Activated naive CD4-positive, alpha-beta T cell treated with anti-CD3 and anti-CD28 coated beads for 36 hours (primary cell): ENCODE measurements at regions not wholly inside any gene's neighbourhood (a gene's known extent, or its start where the extent isn't known, plus 50 kb on each side); places are given as distances from the start of the nearest gene placed in this dataset.

Source experiments
- CTCF ChIA-PET: fragments of 350-600 bp; sonication (Branson Sonifier 250); formaldehyde crosslinking; loops from one replicate; lab custom pipeline; 2021; ENCODE audit warnings: antibody characterized with exemption; lab: Charles Lee
- DNase-seq: peaks from one replicate; pipeline ENCODE4 v3.0.0-alpha.2; 2020
- H3K27ac Mint-ChIP-seq: one replicate; pipeline ENCODE4 v1.8.0; 2021; ENCODE audit warnings: mild to moderate bottlenecking, mixed read lengths
- H3K27me3 Mint-ChIP-seq: one replicate; pipeline ENCODE4 v1.8.0; 2021; ENCODE audit warnings: low read depth, mixed read lengths
- H3K36me3 Mint-ChIP-seq: one replicate; pipeline ENCODE4 v1.8.0; 2021; ENCODE audit warnings: low read depth, mixed read lengths
- H3K4me1 Mint-ChIP-seq: one replicate; pipeline ENCODE4 v1.8.0; 2021; ENCODE audit warnings: low read depth, mixed read lengths
- H3K4me3 Mint-ChIP-seq: one replicate; pipeline ENCODE4 v1.8.0; 2021; ENCODE audit warnings: mild to moderate bottlenecking, moderate library complexity, mixed read lengths
- H3K9me3 Mint-ChIP-seq: one replicate; pipeline ENCODE4 v1.8.0; 2021; ENCODE audit warnings: mixed read lengths
- intact Hi-C: fragments of 100-400 bp; cut with micrococcal nuclease; formaldehyde crosslinking; loops from one replicate; pipeline ENCODE4 v1.15.1; 2023

GRCh38 chr3:102113421-102114041 is 264.2 kb downstream of the NFKBIZ start:
- DNase-seq: peak; percentile 24
- H3K27me3 Mint-ChIP-seq: no peaks in the 10 kb centered on the region
- peaks cover 30% of the 10 kb centered on the region for H3K4me1 Mint-ChIP-seq
- H3K27ac Mint-ChIP-seq: peak overlapping the region; percentile 81
- H3K9me3 Mint-ChIP-seq: no peaks in the 10 kb centered on the region
- no peak overlapping the region for H3K4me3 Mint-ChIP-seq
- H3K36me3 Mint-ChIP-seq: peaks cover 3% of the 10 kb centered on the region
- CTCF ChIA-PET: interaction anchor here (0.7 to 1.3 kb wide), 5 partner anchors 63 to 515 kb away, joined by 3 read pairs; no protein-coding TSS in a partner anchor
- intact Hi-C loops: loop anchor here (1.0 to 5.0 kb wide), 10 partner anchors 7 to 286 kb away; no protein-coding TSS in a partner anchor

GRCh38 chr3:102114264-102114979 is 265.1 kb downstream of the NFKBIZ start:
- intact Hi-C loops: loop anchor here (1.0 to 5.0 kb wide), 10 partner anchors 8 to 287 kb away; no protein-coding TSS in a partner anchor
- Mint-ChIP-seq H3K9me3 (peaks cover 2% of the 10 kb centered on the region), H3K4me3 (no peak overlapping the region)

GRCh38 chr3:102122527-102122926 is 273.2 kb downstream of the NFKBIZ start:
- CTCF ChIA-PET: interaction anchor here (1.7 kb wide), 1 partner anchor 8 kb away, joined by 5 read pairs; no protein-coding TSS in a partner anchor
- no peaks in the 10 kb centered on the region for H3K27me3 Mint-ChIP-seq

More at GRCh38 chr3:102114264-102114979, 265.1 kb downstream of the NFKBIZ start:
- Mint-ChIP-seq H3K4me1 (peaks cover 33% of the 10 kb centered on the region), H3K27me3 (no peaks in the 10 kb centered on the region), H3K27ac (peak overlapping the region; percentile 81), H3K36me3 (peaks cover 3% of the 10 kb centered on the region)
- DNase-seq: peak; percentile 81
- CTCF ChIA-PET: interaction anchor here (0.7 to 1.3 kb wide), 4 partner anchors 109 to 516 kb away, joined by 3 read pairs; no protein-coding TSS in a partner anchor

GRCh38 chr3:102123590-102124190 is 274.4 kb downstream of the NFKBIZ start:
- CTCF ChIA-PET: no interaction called here
- no peaks in the 10 kb centered on the region for H3K27me3 Mint-ChIP-seq
- intact Hi-C loops: no loop called here

More at GRCh38 chr3:102122527-102122926, 273.2 kb downstream of the NFKBIZ start:
- Mint-ChIP-seq H3K36me3 (peaks cover 10% of the 10 kb centered on the region), H3K4me1 (peaks cover 3% of the 10 kb centered on the region), H3K27ac (no peak overlapping the region), H3K9me3 (peaks cover 26% of the 10 kb centered on the region), H3K4me3 (no peak overlapping the region)
- intact Hi-C loops: no loop called here
- DNase-seq: no peak

GRCh38 chr3:102124282-102124681 is 275.0 kb downstream of the NFKBIZ start:
- DNase-seq: no peak
- CTCF ChIA-PET: no interaction called here
- no peaks in the 10 kb centered on the region for H3K27me3 Mint-ChIP-seq
- peaks cover 3% of the 10 kb centered on the region for H3K4me1 Mint-ChIP-seq
- intact Hi-C loops: no loop called here
- peaks cover 30% of the 10 kb centered on the region for H3K9me3 Mint-ChIP-seq
- H3K4me3 Mint-ChIP-seq: no peak overlapping the region
- H3K27ac Mint-ChIP-seq: no peak overlapping the region
- H3K36me3 Mint-ChIP-seq: peaks cover 10% of the 10 kb centered on the region

More at GRCh38 chr3:102123590-102124190, 274.4 kb downstream of the NFKBIZ start:
- Mint-ChIP-seq H3K27ac (no peak overlapping the region), H3K4me1 (peaks cover 3% of the 10 kb centered on the region), H3K9me3 (peaks cover 30% of the 10 kb centered on the region), H3K4me3 (no peak overlapping the region), H3K36me3 (peaks cover 10% of the 10 kb centered on the region)
- DNase-seq: no peak

GRCh38 chr3:102124704-102125103 is 275.4 kb downstream of the NFKBIZ start:
- H3K9me3 Mint-ChIP-seq: peaks cover 30% of the 10 kb centered on the region
- intact Hi-C loops: no loop called here
- no peak overlapping the region for H3K27ac Mint-ChIP-seq
- no peak for DNase-seq
- H3K4me1 Mint-ChIP-seq: peaks cover 5% of the 10 kb centered on the region
- CTCF ChIA-PET: no interaction called here
- no peaks in the 10 kb centered on the region for H3K27me3 Mint-ChIP-seq
- peaks cover 10% of the 10 kb centered on the region for H3K36me3 Mint-ChIP-seq
- no peak overlapping the region for H3K4me3 Mint-ChIP-seq

- intact Hi-C loops: no loop called here
- Mint-ChIP-seq H3K27ac (no peak overlapping the region), H3K4me1 (peaks cover 12% of the 10 kb centered on the region), H3K4me3 (no peak overlapping the region), H3K27me3 (no peaks in the 10 kb centered on the region), H3K9me3 (peaks cover 28% of the 10 kb centered on the region), H3K36me3 (peaks cover 10% of the 10 kb centered on the region)
- CTCF ChIA-PET: no interaction called here
- no peak for DNase-seq
Measured at GRCh38 chr3:102125197-102125993, 276.1 kb downstream of the NFKBIZ start.

GRCh38 chr3:102125994-102126368 is 276.7 kb downstream of the NFKBIZ start:
- H3K9me3 Mint-ChIP-seq: peaks cover 24% of the 10 kb centered on the region
- peaks cover 10% of the 10 kb centered on the region for H3K36me3 Mint-ChIP-seq
- H3K4me1 Mint-ChIP-seq: peaks cover 17% of the 10 kb centered on the region
- no peak overlapping the region for H3K27ac Mint-ChIP-seq
- H3K27me3 Mint-ChIP-seq: no peaks in the 10 kb centered on the region
- no peak overlapping the region for H3K4me3 Mint-ChIP-seq
- CTCF ChIA-PET: no interaction called here
- no peak for DNase-seq
- intact Hi-C loops: no loop called here

GRCh38 chr3:102129760-102130608 is 280.7 kb downstream of the NFKBIZ start:
- intact Hi-C loops: loop anchor here (1.0 kb wide), 1 partner anchor 37 kb away; no protein-coding TSS in a partner anchor
- Mint-ChIP-seq H3K27ac (no peak overlapping the region), H3K4me3 (no peak overlapping the region), H3K27me3 (no peaks in the 10 kb centered on the region), H3K36me3 (no peaks in the 10 kb centered on the region), H3K9me3 (peaks cover 6% of the 10 kb centered on the region), H3K4me1 (peaks cover 24% of the 10 kb centered on the region)
- CTCF ChIA-PET: interaction anchor here (0.9 to 1.8 kb wide), 4 partner anchors 8 to 115 kb away, joined by 3 to 5 read pairs (median 4); no protein-coding TSS in a partner anchor
- DNase-seq: peak; percentile 29

GRCh38 chr3:102132370-102132769 is 283.1 kb downstream of the NFKBIZ start:
- CTCF ChIA-PET: no interaction called here
- Mint-ChIP-seq H3K9me3 (peaks cover 6% of the 10 kb centered on the region), H3K27ac (no peak overlapping the region), H3K36me3 (no peaks in the 10 kb centered on the region), H3K4me1 (peaks cover 36% of the 10 kb centered on the region), H3K27me3 (no peaks in the 10 kb centered on the region), H3K4me3 (no peak overlapping the region)
- no peak for DNase-seq
- intact Hi-C loops: no loop called here

- Mint-ChIP-seq H3K9me3 (peaks cover 2% of the 10 kb centered on the region), H3K4me1 (peaks cover 36% of the 10 kb centered on the region), H3K27ac (no peak overlapping the region), H3K4me3 (no peak overlapping the region), H3K36me3 (no peaks in the 10 kb centered on the region), H3K27me3 (no peaks in the 10 kb centered on the region)
- intact Hi-C loops: no loop called here
- CTCF ChIA-PET: interaction anchor here (1.1 to 1.3 kb wide), 2 partner anchors 10 to 92 kb away, joined by 3 to 4 read pairs; no protein-coding TSS in a partner anchor
- DNase-seq: no peak
Measured at GRCh38 chr3:102133376-102133775, 284.1 kb downstream of the NFKBIZ start.
